Lower leg skin (tissue), 4 donors: ENCODE measurements at regions not wholly inside any gene's neighbourhood (a gene's known extent, or its start where the extent isn't known, plus 50 kb on each side); places are given as distances from the start of the nearest gene placed in this dataset.
"Not testable (repeated sequence)": the region's sequence is repeated elsewhere in the genome, so short reads cannot be mapped to it uniquely, and the experiment has no call there.

ENCODE experiments used
- DNase-seq, 2 donors: peaks; one replicate each; pipeline ENCODE4 v3.0.0-alpha.2; 2019; ENCODE audit warnings: low spot score in 2 of 2
- H3K4me3 ChIP-seq: fragments of 200-600 bp; sonication (generic); 2 replicates; pipeline ENCODE4 v1.5.1; 2017; ENCODE audit warnings: mild to moderate bottlenecking, low read depth; ENCODE audit not compliant: poor library complexity, severe bottlenecking
- POLR2A ChIP-seq, 2 donors: fragments of 450-650 bp; IDR thresholded peaks; one replicate each; pipeline ENCODE4 v1.6.1; 2016 to 2017; ENCODE audit warnings: antibody characterized with exemption in 2 of 2, mild to moderate bottlenecking in 1 of 2, moderate library complexity in 1 of 2
- WGBS, 2 donors: methylation state at CpG; one replicate each; pipeline ENCODE4 v1.1.5; 2018; 5-methylcytosine and 5-hydroxymethylcytosine counted together
- intact Hi-C: fragments of 100-400 bp; cut with DNase I; formaldehyde crosslinking; loops from one replicate; pipeline ENCODE4 v1.15.0; 2023; ENCODE audit warnings: low total_unique reads
- TF ChIP-seq, protein P1 (sequence below), 3 donors: fragments of 450-650 bp; IDR thresholded peaks; one replicate each; pipeline ENCODE4 v1.5.1; 2016; ENCODE audit warnings: antibody characterized with exemption in 3 of 3, mild to moderate bottlenecking in 3 of 3, moderate library complexity in 2 of 3

GRCh38 chr7:63900394-63901203 is 98.0 kb upstream of the ZNF722 start:
- peak overlapping the region; percentile 44 for H3K4me3 ChIP-seq
- DNase-seq: peak in 1 of 2 donors; percentile 92
- intact Hi-C loops: no loop called here
- 9 to 15% methylated on average over 33 to 41 of the region's 44 CpGs for WGBS, 2 donors
- TF ChIP-seq POLR2A (IDR thresholded peaks at IDR 0.05): no peak

DNA sequence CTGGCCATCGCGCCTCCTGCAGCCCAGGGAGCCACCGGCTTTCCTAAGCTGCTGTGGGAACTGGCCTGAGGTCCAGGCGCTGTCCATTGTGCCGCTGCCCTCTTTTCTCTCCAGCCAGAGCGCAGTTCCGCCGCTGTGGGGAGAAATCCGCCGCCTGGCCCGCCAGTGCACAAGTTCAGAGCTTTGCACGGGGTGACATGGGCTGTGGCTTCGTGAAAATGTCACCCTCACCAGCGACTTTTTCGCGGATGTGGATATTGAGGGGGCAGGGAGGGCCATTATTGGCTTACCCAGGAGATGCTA is 97.5 kb upstream of the ZNF722 start:
- DNase-seq, intact Hi-C loops: not testable (repeated sequence)
- H3K4me3 ChIP-seq: peak overlapping the region; percentile 19
- WGBS, 2 donors: 9 to 15% methylated on average over 13 to 15 of the region's 16 CpGs

DNA sequence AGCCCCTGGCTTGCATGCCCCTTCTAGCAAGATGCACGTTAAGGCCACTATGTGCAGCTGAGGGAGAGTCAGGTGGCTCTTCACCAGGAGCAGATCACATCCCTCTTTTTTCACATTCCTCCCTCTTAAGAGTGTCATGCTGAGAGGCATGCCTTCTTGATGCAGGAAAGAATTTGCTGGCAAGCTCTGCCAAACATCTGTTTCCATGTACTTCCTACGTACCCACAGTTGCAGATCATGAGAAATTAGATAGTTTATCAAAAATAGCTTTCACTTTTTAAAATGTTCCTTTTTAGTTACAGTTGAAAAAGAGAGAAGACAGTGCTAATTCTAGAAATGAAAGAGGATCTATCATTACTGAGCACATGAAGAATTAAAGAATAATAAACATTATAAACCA is 79.7 kb upstream of the ZNF722 start:
- intact Hi-C loops: no loop called here
- no peak for DNase-seq
- no peak for TF ChIP-seq POLR2A (IDR thresholded peaks at IDR 0.05)
- TF ChIP-seq, protein P1, sequence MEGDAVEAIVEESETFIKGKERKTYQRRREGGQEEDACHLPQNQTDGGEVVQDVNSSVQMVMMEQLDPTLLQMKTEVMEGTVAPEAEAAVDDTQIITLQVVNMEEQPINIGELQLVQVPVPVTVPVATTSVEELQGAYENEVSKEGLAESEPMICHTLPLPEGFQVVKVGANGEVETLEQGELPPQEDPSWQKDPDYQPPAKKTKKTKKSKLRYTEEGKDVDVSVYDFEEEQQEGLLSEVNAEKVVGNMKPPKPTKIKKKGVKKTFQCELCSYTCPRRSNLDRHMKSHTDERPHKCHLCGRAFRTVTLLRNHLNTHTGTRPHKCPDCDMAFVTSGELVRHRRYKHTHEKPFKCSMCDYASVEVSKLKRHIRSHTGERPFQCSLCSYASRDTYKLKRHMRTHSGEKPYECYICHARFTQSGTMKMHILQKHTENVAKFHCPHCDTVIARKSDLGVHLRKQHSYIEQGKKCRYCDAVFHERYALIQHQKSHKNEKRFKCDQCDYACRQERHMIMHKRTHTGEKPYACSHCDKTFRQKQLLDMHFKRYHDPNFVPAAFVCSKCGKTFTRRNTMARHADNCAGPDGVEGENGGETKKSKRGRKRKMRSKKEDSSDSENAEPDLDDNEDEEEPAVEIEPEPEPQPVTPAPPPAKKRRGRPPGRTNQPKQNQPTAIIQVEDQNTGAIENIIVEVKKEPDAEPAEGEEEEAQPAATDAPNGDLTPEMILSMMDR (IDR thresholded peaks at IDR 0.05): no peak
- WGBS, 2 donors: 31 to 34% methylated on average over 2 of the region's 2 CpGs
- H3K4me3 ChIP-seq: no peak overlapping the region

DNA sequence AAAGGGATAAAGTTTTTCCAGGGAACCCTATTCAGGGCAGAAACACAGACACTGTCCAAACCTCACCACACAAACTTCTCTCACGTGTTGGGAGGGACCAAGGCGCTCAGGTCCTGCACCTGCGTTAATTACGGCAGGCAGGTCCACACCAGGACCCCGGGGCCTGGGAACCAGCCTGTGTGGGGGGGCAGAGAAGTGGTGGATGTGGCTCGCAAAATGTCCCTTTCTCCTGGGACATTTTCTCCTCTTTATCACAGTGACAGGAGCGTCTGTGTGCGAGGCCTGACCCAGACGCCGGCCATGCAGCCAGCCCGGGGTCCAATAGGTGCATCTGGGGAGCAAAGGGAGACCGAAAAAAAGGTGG is 73.4 kb upstream of the ZNF722 start:
- DNase-seq: no peak
- TF ChIP-seq POLR2A (IDR thresholded peaks at IDR 0.05): no peak
- TF ChIP-seq, protein P1 (IDR thresholded peaks at IDR 0.05): no peak
- intact Hi-C loops: no loop called here
- 9 to 21% methylated on average over 12 of the region's 12 CpGs for WGBS, 2 donors
- H3K4me3 ChIP-seq: peak overlapping the region; percentile 18

DNA sequence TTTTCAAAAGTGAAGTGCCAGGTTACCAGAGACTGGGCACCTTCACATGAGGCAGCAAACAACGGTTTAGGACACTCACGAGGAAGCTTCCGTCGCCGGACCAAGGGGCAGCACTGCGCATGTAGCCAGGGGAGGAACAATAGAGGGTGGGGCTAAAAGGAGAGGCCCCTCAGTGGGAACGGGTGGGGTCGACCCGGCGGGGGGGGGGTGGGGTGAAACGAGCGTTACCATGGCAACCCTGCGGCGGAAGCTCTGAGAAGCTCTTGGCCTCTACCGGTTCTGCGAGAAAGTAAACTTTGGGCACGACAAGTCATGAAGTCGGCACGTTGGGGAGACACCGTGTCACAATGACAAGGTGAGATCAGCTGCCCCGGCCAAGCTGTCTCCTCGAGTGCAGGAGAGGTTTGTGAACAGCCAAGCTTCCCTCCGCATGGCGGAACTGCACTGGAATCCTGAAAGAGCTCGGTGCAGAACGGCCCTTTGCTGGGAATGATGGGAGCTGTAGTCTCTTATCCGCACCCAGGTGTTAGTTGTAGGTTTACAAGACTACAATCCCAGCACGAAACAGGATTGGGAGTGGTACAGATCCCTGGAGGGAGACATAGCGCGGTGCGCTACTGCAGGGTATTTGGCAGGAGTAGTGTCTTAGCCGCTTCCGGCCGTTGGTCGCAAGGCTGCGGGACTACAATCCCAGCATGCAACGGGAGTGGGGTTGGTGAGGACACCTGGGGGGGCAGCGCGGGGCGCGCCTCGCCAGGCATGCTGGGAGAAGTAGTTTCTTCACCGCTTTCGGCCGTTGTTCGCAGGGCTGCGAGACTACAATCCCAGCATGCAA is 72.8 kb upstream of the ZNF722 start:
- TF ChIP-seq, protein P1 (IDR thresholded peaks at IDR 0.05): no peak
- no peak for TF ChIP-seq POLR2A (IDR thresholded peaks at IDR 0.05)
- 7% methylated on average over 45 to 46 of the region's 47 CpGs for WGBS, 2 donors
- peak in 1 of 2 donors; percentile 89 for DNase-seq
- H3K4me3 ChIP-seq: peak overlapping the region; percentile 41
- intact Hi-C loops: no loop called here

DNA sequence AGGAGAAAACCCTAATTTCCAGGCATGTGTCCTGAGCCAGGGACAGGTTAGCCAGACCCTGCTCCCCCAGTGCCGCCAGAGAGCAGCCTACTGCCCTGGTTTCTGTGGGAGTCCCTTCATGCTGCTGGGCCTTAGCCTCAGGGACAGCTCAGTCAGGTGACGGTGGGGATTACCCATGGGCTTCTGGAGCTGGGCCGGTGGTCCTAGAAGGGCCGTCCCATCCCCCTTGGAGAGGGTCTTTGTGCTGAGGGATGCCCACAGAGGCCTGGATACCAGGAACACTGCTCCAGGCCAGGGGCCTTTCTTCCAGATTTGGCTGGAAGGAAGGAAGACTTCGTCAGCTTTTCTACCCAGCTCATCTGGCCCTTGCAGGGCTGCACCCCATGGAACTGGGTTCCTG is 71.4 kb upstream of the ZNF722 start:
- TF ChIP-seq POLR2A (IDR thresholded peaks at IDR 0.05): no peak
- TF ChIP-seq, protein P1 (IDR thresholded peaks at IDR 0.05): no peak
- H3K4me3 ChIP-seq: no peak overlapping the region
- DNase-seq: no peak
- 76 to 90% methylated on average over 5 of the region's 5 CpGs for WGBS, 2 donors
- intact Hi-C loops: no loop called here
